Skeletal muscle satellite cell (primary cell): ENCODE measurements at regions not wholly inside any gene's neighbourhood (a gene's known extent, or its start where the extent isn't known, plus 50 kb on each side); places are given as distances from the start of the nearest gene placed in this dataset.
"Not testable (repeated sequence)": the region's sequence is repeated elsewhere in the genome, so short reads cannot be mapped to it uniquely, and the experiment has no call there.

Experiments used
- H3K27me3 ChIP-seq: 2 replicates; pipeline ENCODE4 v1.7.0; 2013; ENCODE audit warnings: low read length; ENCODE audit not compliant: control insufficient read depth, insufficient read depth
- H3K36me3 ChIP-seq: 2 replicates; pipeline ENCODE4 v1.7.0; 2013; ENCODE audit warnings: mild to moderate bottlenecking, control low read depth, low read length; ENCODE audit not compliant: insufficient read depth
- H3K4me1 ChIP-seq: 2 replicates; pipeline ENCODE4 v1.7.0; 2013; ENCODE audit warnings: low read length; ENCODE audit not compliant: control insufficient read depth, insufficient read depth
- H3K4me2 ChIP-seq: 2 replicates; pipeline ENCODE4 v1.7.0; 2013; ENCODE audit warnings: mild to moderate bottlenecking, low read length
- H3K4me3 ChIP-seq: 2 replicates; pipeline ENCODE4 v1.7.0; 2013; ENCODE audit warnings: low read length
- H3K9ac ChIP-seq: 2 replicates; pipeline ENCODE4 v1.7.0; 2013; ENCODE audit warnings: mild to moderate bottlenecking, low read depth, low read length, moderate library complexity
- H3K9me3 ChIP-seq: replicated peaks from 2 replicates; pipeline ENCODE4 v1.7.0; 2013; ENCODE audit warnings: mild to moderate bottlenecking, control low read depth, low read length

- Histone ChIP-seq H3K36me3 (no peaks in the 10 kb centered on the region), H3K4me2 (no peak overlapping the region), H3K9me3 (no peaks in the 10 kb centered on the region), H3K4me3 (no peak overlapping the region), H3K27me3 (peaks cover 52% of the 10 kb centered on the region), H3K4me1 (peaks cover 8% of the 10 kb centered on the region), H3K9ac (no peak overlapping the region)
Measured at GRCh38 chr11:34001557-34002064, 49.9 kb upstream of the CAPRIN1 start.

GRCh38 chr11:33999393-33999792 lies 52.1 kb upstream of the CAPRIN1 start:
- Histone ChIP-seq H3K4me2 (no peak overlapping the region), H3K36me3 (no peaks in the 10 kb centered on the region), H3K4me1 (peaks cover 8% of the 10 kb centered on the region), H3K9ac (no peak overlapping the region), H3K27me3 (peaks cover 45% of the 10 kb centered on the region), H3K9me3 (no peaks in the 10 kb centered on the region), H3K4me3 (no peak overlapping the region)

- Histone ChIP-seq H3K4me2 (peak overlapping the region; percentile 68), H3K9ac (no peak overlapping the region), H3K9me3 (no peaks in the 10 kb centered on the region), H3K4me3 (no peak overlapping the region), H3K4me1 (peaks cover 8% of the 10 kb centered on the region), H3K36me3 (no peaks in the 10 kb centered on the region), H3K27me3 (peaks cover 33% of the 10 kb centered on the region)
Measured at GRCh38 chr11:33997584-33998251, 53.8 kb upstream of the CAPRIN1 start.

GRCh38 chr11:33996498-33997454 lies 54.8 kb upstream of the CAPRIN1 start:
- Histone ChIP-seq H3K4me2 (peak overlapping the region; percentile 68), H3K4me3 (peak overlapping the region; percentile 21), H3K27me3 (peaks cover 33% of the 10 kb centered on the region), H3K4me1 (peaks cover 8% of the 10 kb centered on the region), H3K9me3 (no peaks in the 10 kb centered on the region), H3K9ac (no peak overlapping the region), H3K36me3 (no peaks in the 10 kb centered on the region)

GRCh38 chr11:33994937-33995336 lies 56.6 kb upstream of the CAPRIN1 start:
- Histone ChIP-seq H3K9me3 (no peaks in the 10 kb centered on the region), H3K4me3 (no peak overlapping the region), H3K4me2 (no peak overlapping the region), H3K9ac (no peak overlapping the region), H3K4me1 (peaks cover 8% of the 10 kb centered on the region), H3K27me3 (peaks cover 32% of the 10 kb centered on the region), H3K36me3 (no peaks in the 10 kb centered on the region)

GRCh38 chr11:33991136-33991535 lies 60.4 kb upstream of the CAPRIN1 start:
- not testable (repeated sequence) for H3K4me2 ChIP-seq, H3K4me1 ChIP-seq, H3K9ac ChIP-seq, H3K9me3 ChIP-seq, H3K4me3 ChIP-seq, H3K36me3 ChIP-seq
- H3K27me3 ChIP-seq: peaks cover 27% of the 10 kb centered on the region

GRCh38 chr11:33990131-33990530 lies 61.4 kb upstream of the CAPRIN1 start:
- not testable (repeated sequence) for H3K4me3 ChIP-seq, H3K9me3 ChIP-seq, H3K4me2 ChIP-seq, H3K9ac ChIP-seq, H3K36me3 ChIP-seq, H3K4me1 ChIP-seq
- peaks cover 18% of the 10 kb centered on the region for H3K27me3 ChIP-seq

- H3K9me3 ChIP-seq: no peaks in the 10 kb centered on the region
- H3K4me1 ChIP-seq: no peaks in the 10 kb centered on the region
- H3K27me3 ChIP-seq: peaks cover 15% of the 10 kb centered on the region
- H3K4me2 ChIP-seq: no peak overlapping the region
- no peaks in the 10 kb centered on the region for H3K36me3 ChIP-seq
- H3K9ac ChIP-seq: no peak overlapping the region
- H3K4me3 ChIP-seq: no peak overlapping the region
Measured at GRCh38 chr11:33989461-33989860, 62.1 kb upstream of the CAPRIN1 start.

GRCh38 chr11:33988586-33989370 lies 62.8 kb upstream of the CAPRIN1 start:
- peaks cover 15% of the 10 kb centered on the region for H3K27me3 ChIP-seq
- no peak overlapping the region for H3K4me3 ChIP-seq
- H3K36me3 ChIP-seq: no peaks in the 10 kb centered on the region
- H3K9ac ChIP-seq: no peak overlapping the region
- H3K4me1 ChIP-seq: no peaks in the 10 kb centered on the region
- H3K4me2 ChIP-seq: no peak overlapping the region
- H3K9me3 ChIP-seq: no peaks in the 10 kb centered on the region

- H3K4me2 ChIP-seq: no peak overlapping the region
- no peaks in the 10 kb centered on the region for H3K36me3 ChIP-seq
- peaks cover 15% of the 10 kb centered on the region for H3K27me3 ChIP-seq
- no peak overlapping the region for H3K4me3 ChIP-seq
- H3K4me1 ChIP-seq: no peaks in the 10 kb centered on the region
- H3K9me3 ChIP-seq: no peaks in the 10 kb centered on the region
- no peak overlapping the region for H3K9ac ChIP-seq
Measured at GRCh38 chr11:33987975-33988580, 63.5 kb upstream of the CAPRIN1 start.

- peaks cover 16% of the 10 kb centered on the region for H3K27me3 ChIP-seq
- no peaks in the 10 kb centered on the region for H3K9me3 ChIP-seq
- H3K4me2 ChIP-seq: no peak overlapping the region
- no peaks in the 10 kb centered on the region for H3K4me1 ChIP-seq
- H3K4me3 ChIP-seq: no peak overlapping the region
- H3K9ac ChIP-seq: no peak overlapping the region
- no peaks in the 10 kb centered on the region for H3K36me3 ChIP-seq
Measured at GRCh38 chr11:33987545-33987944, 64.0 kb upstream of the CAPRIN1 start.
